NCI-H187 treated with DMSO at 0.1 percent for 48 hours (cell line): ENCODE measurements at regions not wholly inside any gene's neighbourhood (a gene's known extent, or its start where the extent isn't known, plus 50 kb on each side); places are given as distances from the start of the nearest gene placed in this dataset.
"Not testable (repeated sequence)": the region's sequence is repeated elsewhere in the genome, so short reads cannot be mapped to it uniquely, and the experiment has no call there.

Source experiments
- DNase-seq: peaks from one replicate; lab custom pipeline; 2025; lab: John Stamatoyannopoulos, UW

DNA sequence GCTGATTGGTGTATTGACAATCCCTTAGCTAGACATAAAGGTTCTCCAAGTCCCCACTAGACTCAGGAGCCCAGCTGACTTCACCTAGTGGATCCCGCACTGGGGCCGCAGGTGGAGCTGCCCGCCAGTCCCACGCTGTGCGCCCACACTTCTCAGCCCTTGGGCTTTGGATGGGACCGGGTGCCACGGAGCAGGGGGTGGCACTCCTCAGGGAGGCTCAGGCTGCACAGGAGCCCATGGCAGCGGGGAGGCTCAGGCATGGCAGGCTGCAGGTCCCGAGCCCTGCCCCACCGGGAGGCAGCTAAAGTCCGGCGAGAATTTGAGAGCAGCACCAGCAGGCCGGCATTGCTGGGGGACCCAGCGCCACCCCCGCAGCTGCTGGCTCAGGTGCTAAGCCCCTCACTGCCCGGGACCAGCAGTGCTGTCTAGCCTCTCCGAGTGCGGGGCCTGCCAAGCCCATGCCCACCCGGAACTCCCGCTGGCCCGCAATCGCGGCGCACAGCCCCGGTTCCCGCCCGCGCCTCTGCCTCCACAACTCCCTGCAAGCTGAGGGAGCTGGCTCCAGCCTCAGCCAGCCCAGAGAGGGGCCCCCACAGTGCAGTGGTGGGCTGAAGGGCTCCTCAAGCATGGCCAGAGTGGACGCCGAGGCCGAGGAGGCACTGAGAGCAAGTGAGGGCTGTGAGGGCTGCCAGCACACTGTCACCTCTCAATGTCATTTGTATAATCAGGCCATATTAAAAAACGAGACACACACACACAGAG is 437.2 kb downstream of the CSNK1G3 start:
- no peak for DNase-seq

GRCh38 chr5:123947797-123948196 is 435.8 kb downstream of the CSNK1G3 start:
- no peak for DNase-seq

GRCh38 chr5:123945548-123945947 is 433.6 kb downstream of the CSNK1G3 start:
- DNase-seq, result no peak

DNA sequence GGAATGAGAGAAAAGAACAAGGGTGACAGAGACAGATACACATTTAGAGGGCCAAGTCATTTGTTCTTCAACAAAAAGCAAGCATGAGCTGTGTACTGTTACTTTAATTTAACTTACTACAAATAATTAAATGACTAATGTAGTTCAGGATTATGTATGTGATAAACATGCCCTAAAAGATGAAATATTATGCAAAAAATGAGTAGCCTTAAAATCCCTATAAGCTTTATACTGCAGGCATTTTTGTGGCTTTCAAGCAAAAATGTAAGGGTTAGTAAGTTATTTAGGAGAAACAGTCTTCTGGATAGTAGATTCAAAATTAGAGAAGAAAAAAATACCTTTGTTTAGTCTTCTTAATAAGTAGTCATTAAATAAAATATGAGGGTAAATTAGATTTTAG is 431.2 kb downstream of the CSNK1G3 start:
- DNase-seq, result no peak

GRCh38 chr5:123940416-123940815 is 428.4 kb downstream of the CSNK1G3 start:
- DNase-seq, result no peak

DNA sequence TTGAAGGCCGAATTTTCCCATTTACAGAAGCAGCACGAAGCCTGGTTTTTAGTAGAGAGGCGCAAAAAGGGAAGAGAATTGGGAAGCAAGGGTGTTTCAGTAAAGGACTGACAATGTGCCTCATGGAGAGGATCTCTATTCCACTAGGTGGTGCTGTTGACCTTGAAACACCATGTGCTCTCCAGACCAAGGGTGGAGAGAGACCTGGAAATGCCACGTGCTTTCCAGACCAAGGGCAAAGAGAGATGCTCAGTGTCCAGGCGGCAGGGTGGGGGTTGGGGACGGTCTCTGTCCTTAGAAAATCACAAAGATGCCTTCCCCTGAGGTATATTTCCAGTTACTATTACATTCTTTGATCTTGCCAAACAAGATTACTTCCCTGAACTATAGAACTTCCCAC is 425.3 kb downstream of the CSNK1G3 start:
- DNase-seq, result no peak

DNA sequence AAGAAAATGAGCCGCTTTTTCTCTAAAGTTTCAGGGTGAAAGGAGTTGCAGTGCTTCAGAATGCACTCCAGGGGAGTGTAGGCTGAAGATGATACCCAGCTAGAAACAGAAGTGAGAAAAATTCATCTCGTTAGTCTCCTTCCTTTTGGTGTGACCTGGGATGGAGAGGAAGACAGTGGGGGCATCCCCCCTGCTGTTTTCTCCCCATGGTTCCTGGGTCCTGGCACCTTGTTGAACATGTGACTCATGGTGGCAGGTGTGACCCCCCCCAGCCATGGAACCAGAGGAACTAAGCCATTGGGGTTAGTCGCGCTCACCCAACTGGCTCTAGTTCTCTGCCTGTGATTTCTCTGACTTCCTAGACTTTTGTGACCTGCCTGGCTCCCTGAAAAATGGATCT is 424.6 kb downstream of the CSNK1G3 start:
- no peak for DNase-seq

- DNase-seq, result not testable (repeated sequence)
These were observed 421.8 kb downstream of the CSNK1G3 start for GRCh38 chr5:123933812-123934211.

DNA sequence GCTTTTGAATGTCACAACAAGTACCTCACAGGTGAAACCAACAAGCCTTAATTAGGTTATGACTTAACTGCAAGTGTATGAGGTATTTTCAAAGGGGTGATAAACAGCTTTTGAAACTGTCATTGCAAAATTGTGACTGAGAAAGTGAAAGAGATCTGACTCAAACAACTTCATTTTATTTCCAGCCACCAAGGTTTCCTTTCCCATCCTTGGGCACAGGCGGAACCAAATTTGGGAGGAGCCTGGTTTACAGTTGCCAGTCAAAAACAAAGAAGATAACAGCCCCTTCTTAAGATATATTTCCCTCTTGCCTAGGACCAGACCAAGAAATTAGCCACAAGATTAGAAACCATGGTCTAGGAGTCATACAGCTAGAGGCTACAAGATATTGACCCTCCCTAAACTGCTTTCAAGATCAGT is 417.1 kb downstream of the CSNK1G3 start:
- DNase-seq, result no peak

DNA sequence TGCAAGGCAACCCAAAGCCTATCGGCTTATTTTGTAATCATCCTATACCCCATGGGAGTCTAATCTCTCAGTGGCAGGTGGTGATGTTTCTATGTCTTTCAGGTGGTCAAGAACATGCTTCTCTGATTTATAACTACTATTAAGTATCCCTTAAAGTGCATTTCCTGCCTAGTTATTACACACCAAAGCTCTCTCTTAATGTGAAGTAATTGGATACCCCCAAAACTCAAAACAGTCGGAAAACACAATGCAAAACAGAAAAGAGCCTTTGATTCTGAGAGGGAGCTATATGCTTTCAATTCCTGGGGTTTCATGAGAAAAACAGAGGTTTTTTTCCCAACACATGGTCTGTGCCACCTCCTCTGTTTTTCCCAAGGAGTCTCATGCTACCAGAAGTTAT is 416.4 kb downstream of the CSNK1G3 start:
- no peak for DNase-seq

GRCh38 chr5:123921193-123921592 is 409.2 kb downstream of the CSNK1G3 start:
- no peak for DNase-seq

DNA sequence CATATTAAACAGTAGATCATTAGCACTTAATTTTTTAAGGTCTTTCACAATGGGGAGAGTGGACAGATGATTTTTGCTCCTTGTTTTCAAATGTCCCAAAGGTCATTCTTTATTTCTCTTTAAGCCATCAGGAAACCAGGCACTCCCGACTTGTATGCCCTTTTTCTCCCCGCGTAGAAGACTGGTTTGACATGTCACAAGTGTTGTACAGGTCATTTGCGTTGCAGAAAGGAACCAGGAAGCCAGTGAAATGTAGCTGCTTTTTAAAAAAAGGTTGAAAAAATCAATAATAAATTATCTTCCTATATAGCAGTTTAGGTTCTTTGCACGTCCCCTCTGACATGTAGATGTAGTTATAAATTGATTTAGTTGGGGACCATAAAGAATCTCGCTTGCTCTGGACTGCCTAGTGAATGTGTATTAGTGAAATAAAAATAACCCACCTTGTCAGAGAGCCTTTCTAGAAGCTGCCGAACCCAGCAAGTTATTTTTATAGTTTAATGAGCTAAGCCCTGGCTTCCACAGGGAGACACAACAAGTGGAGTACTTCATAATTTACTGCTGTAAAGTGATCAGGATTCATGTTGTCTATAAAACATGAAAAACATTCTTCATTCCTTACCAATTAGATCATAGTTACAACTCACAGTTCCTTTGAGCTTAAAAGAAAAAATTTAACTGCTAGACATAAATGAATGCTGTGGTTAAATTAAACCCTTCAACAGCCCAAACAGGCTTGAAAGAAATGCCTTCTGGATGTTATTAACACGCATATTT is 404.6 kb downstream of the CSNK1G3 start:
- DNase-seq, result peak; percentile 2

DNA sequence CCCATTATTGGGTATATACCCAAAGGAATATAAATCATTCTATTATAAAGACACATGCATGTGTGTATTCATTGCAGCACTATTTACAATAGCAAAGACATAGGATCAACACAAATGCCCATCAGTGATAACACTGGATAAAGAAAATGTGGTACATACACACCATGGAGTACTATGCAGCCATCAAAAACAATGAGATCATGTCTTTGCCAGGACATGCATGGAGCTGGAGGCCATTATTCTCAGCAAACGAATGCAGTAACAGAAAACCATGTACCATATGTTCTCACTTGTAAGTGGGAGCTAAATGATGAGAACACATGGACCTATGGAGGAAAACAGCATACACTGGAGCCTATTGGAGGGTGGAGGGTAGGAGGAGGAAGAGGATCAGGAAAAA is 402.4 kb downstream of the CSNK1G3 start:
- no peak for DNase-seq

DNA sequence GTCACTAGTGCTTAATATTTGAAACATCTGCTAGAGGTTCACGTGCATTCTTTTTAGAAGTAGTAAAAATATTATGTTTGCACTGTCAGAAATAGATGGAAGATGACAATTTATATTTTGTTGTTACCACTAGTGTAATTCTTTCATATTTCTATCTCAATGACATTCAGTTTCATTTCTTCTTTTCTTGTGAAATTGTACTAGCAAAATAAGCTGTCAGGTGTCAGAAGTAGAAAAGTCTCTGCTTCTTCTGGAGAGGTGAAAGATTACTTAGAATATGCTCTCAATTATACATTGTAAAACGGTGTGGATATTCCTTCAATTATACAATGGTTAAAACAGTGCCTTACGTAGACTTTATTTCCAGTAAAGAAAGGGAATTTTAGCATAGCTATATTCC is 395.4 kb downstream of the CSNK1G3 start:
- DNase-seq, result no peak

- no peak for DNase-seq
These were observed 394.8 kb downstream of the CSNK1G3 start for GRCh38 chr5:123906698-123907295.

- DNase-seq, result no peak
These were observed 373.1 kb downstream of the CSNK1G3 start for GRCh38 chr5:123885081-123885480.

- DNase-seq, result no peak
These were observed 371.0 kb downstream of the CSNK1G3 start for GRCh38 chr5:123882965-123883345.

GRCh38 chr5:123882319-123882964 is 370.5 kb downstream of the CSNK1G3 start:
- no peak for DNase-seq

DNA sequence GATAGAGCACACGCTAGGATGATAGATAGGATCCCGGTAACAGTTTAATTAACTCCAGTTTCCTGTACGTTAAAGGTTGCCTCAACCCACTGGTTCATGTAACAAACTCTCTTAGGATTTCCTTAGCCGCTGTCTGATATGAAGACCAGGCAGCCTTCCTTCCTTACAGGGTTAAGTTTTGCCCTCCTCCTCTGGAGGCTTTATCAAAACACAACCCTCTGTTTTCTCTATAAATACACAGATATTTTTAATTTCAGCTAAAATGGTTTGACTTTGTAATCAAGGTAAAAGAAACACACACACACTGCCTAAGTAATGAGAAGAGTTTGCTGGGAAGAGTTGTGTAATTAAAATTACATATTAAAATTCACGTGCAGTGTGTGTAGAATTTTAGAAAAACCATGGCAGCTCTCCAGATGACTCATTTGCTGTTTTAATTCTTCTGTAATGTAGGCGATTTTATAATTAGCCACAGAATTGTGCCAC is 369.8 kb downstream of the CSNK1G3 start:
- no peak for DNase-seq

- no peak for DNase-seq
These were observed 368.9 kb downstream of the CSNK1G3 start for GRCh38 chr5:123880875-123881274.

GRCh38 chr5:123879071-123879470 is 367.1 kb downstream of the CSNK1G3 start:
- no peak for DNase-seq

DNA sequence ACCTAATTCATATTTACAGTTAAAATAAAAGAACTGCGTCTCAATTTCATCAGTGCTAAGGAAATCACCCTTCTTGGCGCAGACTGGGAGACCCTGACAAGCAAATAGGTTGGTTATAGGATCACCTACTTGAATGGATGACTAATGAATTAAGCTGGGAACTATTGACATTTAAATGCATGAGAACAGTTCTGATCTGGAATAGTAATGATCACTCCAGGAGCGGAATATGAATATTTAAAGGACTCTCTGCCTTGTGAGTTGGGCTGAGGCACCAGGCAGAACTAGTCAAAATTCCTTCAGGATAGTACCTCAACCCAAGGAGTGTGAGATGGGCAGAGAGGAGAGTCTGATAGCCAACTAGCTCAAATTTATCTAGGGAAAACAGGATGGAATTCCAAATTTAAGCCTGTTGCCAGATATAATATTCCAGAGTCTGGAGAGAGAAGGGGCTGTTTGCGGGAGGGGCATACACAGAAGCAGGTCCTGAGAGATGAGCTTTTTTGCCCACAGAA is 364.4 kb downstream of the CSNK1G3 start:
- DNase-seq, result no peak
